Endothelial cell of umbilical vein (primary cell): ENCODE measurements at regions not wholly inside any gene's neighbourhood (a gene's known extent, or its start where the extent isn't known, plus 50 kb on each side); places are given as distances from the start of the nearest gene placed in this dataset.

Experiments used
- BruUV-seq: library from RNA; stranded (reverse); fragments of 400-500 nt; replicated peaks from 2 replicates; lab custom pipeline; 2021; lab: Mats Ljungman, UMichigan
- CTCF ChIA-PET: fragments of 300-600, 350-600 bp; sonication (Branson Sonifier 250); formaldehyde crosslinking; loops from one replicate; lab custom pipeline; 2021; ENCODE audit warnings: antibody characterized with exemption, inconsistent platforms; lab: Charles Lee
- POLR2A ChIA-PET: fragments of 300-600, 350-600 bp; sonication (Branson Sonifier 250); formaldehyde crosslinking; loops from one replicate; lab custom pipeline; 2021; ENCODE audit warnings: antibody characterized with exemption, inconsistent platforms; lab: Charles Lee
- DNase-seq: peaks from one replicate; pipeline ENCODE4 v3.0.0-alpha.2; 2011; ENCODE audit warnings: low read depth, low spot score
- FAIRE-seq: peaks from 2 replicates; lab custom pipeline; 2011; peaks lifted over from hg19 to GRCh38; lab: Jason Lieb, UNC
- H2AFZ ChIP-seq: 2 replicates; pipeline ENCODE4 v1.6.0; 2012; ENCODE audit warnings: low read depth, low read length, control low read depth, inconsistent platforms
- H3K27ac ChIP-seq: 2 replicates; pipeline ENCODE4 v1.5.1; 2011; ENCODE audit warnings: low read depth, mild to moderate bottlenecking, control low read depth, low read length, moderate library complexity; ENCODE audit not compliant: insufficient read depth
- H3K27me3 ChIP-seq, 2 experiments: 2 replicates each; pipeline versions ENCODE4 v1.6.0 to v1.6.1; 2011; ENCODE audit warnings: low read length in 2 of 2, mixed read lengths in 1 of 2; ENCODE audit not compliant: control insufficient read depth in 2 of 2, insufficient read depth in 2 of 2
- H3K36me3 ChIP-seq, 2 experiments: 2 replicates in 1 of 2; 3 replicates in 1 of 2; pipeline ENCODE4 v1.5.1; 2011; ENCODE audit warnings: low read length in 2 of 2, mild to moderate bottlenecking in 1 of 2, moderate library complexity in 1 of 2; ENCODE audit not compliant: control insufficient read depth in 2 of 2, insufficient read depth in 2 of 2; ENCODE audit errors: extremely low read depth in 1 of 2
- H3K4me1 ChIP-seq: 3 replicates; pipeline ENCODE4 v1.5.1; 2011; ENCODE audit warnings: mild to moderate bottlenecking, low read length; ENCODE audit not compliant: control insufficient read depth, insufficient read depth; ENCODE audit errors: extremely low read depth
- H3K4me2 ChIP-seq: 2 replicates; pipeline ENCODE4 v1.6.1; 2011; ENCODE audit warnings: low read length, control low read depth, mixed read lengths; ENCODE audit not compliant: insufficient read depth
- H3K4me3 ChIP-seq, 3 experiments: fragments of 200-600 bp in 1 of 3; sonication (generic), shearing (Covaris generic) in 1 of 3; replicated peaks in 1 of 3; 2 replicates each; pipeline ENCODE4 v1.5.1; 2011 to 2016; ENCODE audit warnings: control low read depth in 3 of 3, low read length in 3 of 3, mild to moderate bottlenecking in 2 of 3, inconsistent platforms in 1 of 3, low read depth in 1 of 3, moderate library complexity in 1 of 3; ENCODE audit not compliant: insufficient read depth in 1 of 3
- H3K79me2 ChIP-seq: 2 replicates; pipeline ENCODE4 v1.6.0; 2012; ENCODE audit warnings: low read length, inconsistent platforms; ENCODE audit not compliant: control insufficient read depth, insufficient read depth
- H3K9ac ChIP-seq: replicated peaks from 2 replicates; pipeline ENCODE3; 2011; ENCODE audit warnings: low read length, control low read depth; ENCODE audit not compliant: insufficient read depth; ENCODE audit errors: extremely low read depth
- H3K9me1 ChIP-seq: replicated peaks from 3 replicates; pipeline ENCODE4 v1.6.0; 2011; ENCODE audit warnings: mild to moderate bottlenecking, low read length; ENCODE audit not compliant: control insufficient read depth, insufficient read depth; ENCODE audit errors: extremely low read depth
- H3K9me3 ChIP-seq: replicated peaks from 2 replicates; pipeline ENCODE4 v1.5.1; 2012; ENCODE audit warnings: low read length, inconsistent platforms; ENCODE audit not compliant: control insufficient read depth, insufficient read depth
- H4K20me1 ChIP-seq: replicated peaks from 2 replicates; pipeline ENCODE3; 2011; ENCODE audit warnings: mild to moderate bottlenecking, low read length; ENCODE audit not compliant: control insufficient read depth, insufficient read depth; ENCODE audit errors: extremely low read depth
- CTCF ChIP-seq, 2 donors: IDR thresholded peaks; 1 replicate in 1 of 2; 2 replicates in 1 of 2; pipeline ENCODE4 v1.5.1; 2011; ENCODE audit warnings: low read length in 2 of 2, mild to moderate bottlenecking in 2 of 2, moderate library complexity in 2 of 2, control low read depth in 1 of 2, inconsistent platforms in 1 of 2, low read depth in 1 of 2; ENCODE audit not compliant: insufficient read depth in 1 of 2; ENCODE audit errors: extremely low read depth in 1 of 2
- EZH2 ChIP-seq: IDR thresholded peaks from 2 replicates; pipeline ENCODE4 v1.6.1; 2012; ENCODE audit warnings: borderline replicate concordance, low read depth, mild to moderate bottlenecking, moderate library complexity, low read length, inconsistent platforms; ENCODE audit not compliant: severe bottlenecking
- FOS ChIP-seq: IDR thresholded peaks from 2 replicates; pipeline ENCODE4 v1.6.1; 2011; ENCODE audit warnings: mild to moderate bottlenecking, low read length, moderate library complexity, borderline replicate concordance; ENCODE audit not compliant: insufficient read depth
- GATA2 ChIP-seq: IDR thresholded peaks from 2 replicates; pipeline ENCODE4 v1.7.0; 2011; ENCODE audit warnings: low read depth, mild to moderate bottlenecking, moderate library complexity, mixed read lengths, low read length; ENCODE audit not compliant: insufficient read length, insufficient read depth
- JUN ChIP-seq: IDR thresholded peaks from 2 replicates; pipeline ENCODE4 v1.6.1; 2011; ENCODE audit warnings: borderline replicate concordance, low read depth; ENCODE audit not compliant: insufficient read length, insufficient read depth
- MAX ChIP-seq: IDR thresholded peaks from 2 replicates; pipeline ENCODE4 v1.6.1; 2011; ENCODE audit not compliant: insufficient read depth, insufficient read length
- MYC ChIP-seq: IDR thresholded peaks from one replicate; pipeline ENCODE4 v1.6.1; 2011; ENCODE audit warnings: mild to moderate bottlenecking, low read depth, low read length
- POLR2A ChIP-seq: IDR thresholded peaks from 2 replicates; pipeline ENCODE4 v1.6.1; 2012; ENCODE audit warnings: low read depth, mild to moderate bottlenecking, control low read depth, low read length
- POLR2AphosphoS5 ChIP-seq: IDR thresholded peaks from 2 replicates; pipeline ENCODE4 v1.6.1; 2012; ENCODE audit warnings: low read depth, mild to moderate bottlenecking, control low read depth, low read length, moderate library complexity; ENCODE audit not compliant: insufficient read depth
- dilution Hi-C: fragments of 300-500 bp; cut with MboI; formaldehyde crosslinking; loops from one replicate; pipeline ENCODE4 v1.15.0; 2019; ENCODE audit warnings: low sequenced_read_pairs; ENCODE audit not compliant: extremely low pct_ligation_motif_present
- intact Hi-C: fragments of 100-400 bp; cut with micrococcal nuclease; formaldehyde crosslinking; loops from one replicate; pipeline ENCODE4 v1.10.0; 2022

GRCh38 chr1:115184951-115185331 is 95.6 kb upstream of the TSPAN2 start:
- BruUV-seq, result no TSS peak
- no peaks in the 10 kb centered on the region for H3K36me3 ChIP-seq
- TF ChIP-seq POLR2A (no peak), MAX (no peak), JUN (no peak), GATA2 (no peak), POLR2AphosphoS5 (no peak), EZH2 (no peak), CTCF (IDR thresholded peaks at IDR 0.05; ENCODE audit: extremely low read depth in 1 of 2, insufficient read depth in 1 of 2, low read depth in 1 of 2, low read length in 2 of 2) (no peak), MYC (no peak), FOS (no peak)
- no peaks in the 10 kb centered on the region for H3K27me3 ChIP-seq
- ChIA-PET POLR2A (no interaction called here), CTCF (no interaction called here)
- no peaks in the 10 kb centered on the region for H3K79me2 ChIP-seq
- dilution Hi-C loops (no loop called here), intact Hi-C loops (no loop called here)
- H3K4me2 ChIP-seq, result no peak overlapping the region
- H3K4me3 ChIP-seq, result no peak overlapping the region
- H3K9me1 ChIP-seq, result no peaks in the 10 kb centered on the region
- H3K27ac ChIP-seq, result no peak overlapping the region
- H4K20me1 ChIP-seq, result no peaks in the 10 kb centered on the region
- FAIRE-seq (no peak), DNase-seq (no peak)
- H3K9me3 ChIP-seq, result no peaks in the 10 kb centered on the region
- no peak overlapping the region for H3K9ac ChIP-seq
- H3K4me1 ChIP-seq, result peaks cover 4% of the 10 kb centered on the region
- no peak overlapping the region for H2AFZ ChIP-seq
